GM21515 (cell line): ENCODE measurements at regions not wholly inside any gene's neighbourhood (a gene's known extent, or its start where the extent isn't known, plus 50 kb on each side); places are given as distances from the start of the nearest gene placed in this dataset.

ENCODE experiments used
- ATAC-seq: cut with Tn5 transposase; IDR thresholded peaks from one replicate; pipeline ENCODE4 v1.9.1; 2021; ENCODE audit not compliant: unreplicated experiment

GRCh38 chr2:180743401-180743800, 237.0 kb upstream of the UBE2E3 start:
- no peak for ATAC-seq

GRCh38 chr2:180742801-180743200, 237.6 kb upstream of the UBE2E3 start:
- ATAC-seq = no peak

GRCh38 chr2:180739070-180739469, 241.3 kb upstream of the UBE2E3 start:
- no peak for ATAC-seq

- no peak for ATAC-seq
Measured at GRCh38 chr2:180735799-180736198, 244.6 kb upstream of the UBE2E3 start.

- ATAC-seq = no peak
Measured at GRCh38 chr2:180734382-180734781, 246.0 kb upstream of the UBE2E3 start.

GRCh38 chr2:180733330-180733729, 247.1 kb upstream of the UBE2E3 start:
- ATAC-seq = no peak

- no peak for ATAC-seq
Measured at GRCh38 chr2:180732337-180732736, 248.1 kb upstream of the UBE2E3 start.

GRCh38 chr2:180730976-180731375, 249.4 kb upstream of the UBE2E3 start:
- ATAC-seq = no peak

GRCh38 chr2:180728928-180729559, 251.4 kb upstream of the UBE2E3 start:
- ATAC-seq = no peak

- no peak for ATAC-seq
Measured at GRCh38 chr2:180723712-180724111, 256.7 kb upstream of the UBE2E3 start.

- no peak for ATAC-seq
Measured at GRCh38 chr2:180722551-180723239, 257.7 kb upstream of the UBE2E3 start.

GRCh38 chr2:180720829-180721228, 259.6 kb upstream of the UBE2E3 start:
- no peak for ATAC-seq

GRCh38 chr2:180717588-180717987, 262.8 kb upstream of the UBE2E3 start:
- ATAC-seq = no peak

- ATAC-seq = no peak
Measured at GRCh38 chr2:180716186-180717180, 263.9 kb upstream of the UBE2E3 start.

GRCh38 chr2:180715044-180715443, 265.4 kb upstream of the UBE2E3 start:
- no peak for ATAC-seq

GRCh38 chr2:180709392-180710145, 270.8 kb upstream of the UBE2E3 start:
- no peak for ATAC-seq

- no peak for ATAC-seq
Measured at GRCh38 chr2:180707884-180708205, 272.6 kb upstream of the UBE2E3 start.

GRCh38 chr2:180707175-180707883, 273.1 kb upstream of the UBE2E3 start:
- no peak for ATAC-seq

- no peak for ATAC-seq
Measured at GRCh38 chr2:180706694-180707093, 273.7 kb upstream of the UBE2E3 start.

- ATAC-seq = no peak
Measured at GRCh38 chr2:180705551-180705950, 274.9 kb upstream of the UBE2E3 start.
